ENCODE measurements at regions not wholly inside any gene's neighbourhood (a gene's known extent, or its start where the extent isn't known, plus 50 kb on each side); places are given as distances from the start of the nearest gene placed in this dataset.
A peak's percentile ranks its signal among the peaks of the same experiment; 100 is the strongest.

DNA sequence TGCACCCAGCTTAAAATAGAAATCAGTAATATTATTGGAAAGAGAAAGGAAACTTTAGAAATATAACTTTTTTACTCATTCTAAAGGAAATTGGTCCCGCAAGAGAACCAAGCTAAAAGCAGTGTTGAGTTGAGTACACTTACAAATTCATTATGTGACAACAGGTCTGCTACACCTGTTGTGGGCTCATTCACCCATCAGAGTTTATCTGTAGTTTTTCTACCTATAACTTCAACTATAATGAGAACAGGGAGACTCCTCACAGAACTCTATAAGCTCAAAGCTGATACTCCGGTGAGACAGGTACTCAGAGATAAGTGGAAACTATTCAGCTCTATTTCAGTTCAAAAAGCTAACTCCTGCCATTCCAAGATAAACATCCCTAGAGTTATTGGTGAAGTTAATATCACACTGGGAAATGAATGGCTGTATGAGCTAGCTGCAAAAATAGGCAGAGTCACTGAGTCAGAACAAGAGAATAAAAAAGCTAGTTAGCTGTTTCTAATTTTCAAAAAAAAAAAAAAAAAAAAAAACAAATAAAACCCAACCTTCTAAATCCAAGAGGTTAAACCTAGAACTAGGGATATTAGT is 121.3 kb downstream of the PPP1R3A start:
- DNase-seq, result no peak
- peaks cover 4% of the 10 kb centered on the region; the same call in 1 of the 2 replicates for H3K9me3 ChIP-seq (replicated peaks)
- no peaks in the 10 kb centered on the region for H3K36me3 ChIP-seq
- peaks cover 27% of the 10 kb centered on the region for H3K4me1 ChIP-seq
- no peak overlapping the region for H3K4me3 ChIP-seq
- peak overlapping the region; percentile 75 for H3K27ac ChIP-seq
- no peaks in the 10 kb centered on the region for H3K27me3 ChIP-seq

- peaks cover 4% of the 10 kb centered on the region; the same call in 1 of the 2 replicates for H3K9me3 ChIP-seq (replicated peaks)
- H3K4me1 ChIP-seq, result peaks cover 27% of the 10 kb centered on the region
- H3K27me3 ChIP-seq, result no peaks in the 10 kb centered on the region
- DNase-seq, result peak; percentile 53 to 88
- peak overlapping the region; percentile 75 for H3K27ac ChIP-seq
- no peaks in the 10 kb centered on the region for H3K36me3 ChIP-seq
- H3K4me3 ChIP-seq, result no peak overlapping the region
Observed at GRCh38 chr7:113796557-113796956, 122.3 kb downstream of the PPP1R3A start.

DNA sequence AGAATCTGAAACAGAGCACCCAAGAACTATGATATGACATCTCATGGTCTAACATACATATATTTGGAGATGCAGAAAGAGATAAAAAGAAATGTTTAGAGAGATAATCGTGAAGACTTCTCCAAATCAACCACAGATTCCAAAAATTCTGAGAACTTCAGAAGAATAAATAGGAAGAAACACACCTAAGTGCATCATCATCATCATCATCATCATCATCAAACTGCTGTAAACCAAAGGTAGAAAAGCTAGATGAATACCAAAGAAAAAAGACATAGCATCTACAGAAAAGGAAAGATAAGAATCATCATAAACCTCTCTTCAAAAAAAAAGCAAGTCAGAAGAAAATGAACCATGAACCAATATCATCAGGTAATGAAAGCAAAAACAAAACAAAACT is 124.2 kb downstream of the PPP1R3A start:
- Histone ChIP-seq H3K4me3 (no peak overlapping the region), H3K4me1 (peaks cover 27% of the 10 kb centered on the region), H3K27me3 (no peaks in the 10 kb centered on the region), H3K36me3 (no peaks in the 10 kb centered on the region), H3K27ac (no peak overlapping the region), H3K9me3 (replicated peaks) (peaks cover 4% of the 10 kb centered on the region; the same call in 1 of the 2 replicates)
- DNase-seq, result no peak

GRCh38 chr7:113793171-113793570 is 125.6 kb downstream of the PPP1R3A start:
- Histone ChIP-seq H3K4me1 (peaks cover 22% of the 10 kb centered on the region), H3K36me3 (no peaks in the 10 kb centered on the region), H3K27me3 (no peaks in the 10 kb centered on the region), H3K9me3 (replicated peaks) (peaks cover 4% of the 10 kb centered on the region; the same call in 1 of the 2 replicates), H3K4me3 (no peak overlapping the region), H3K27ac (no peak overlapping the region)
- no peak for DNase-seq

GRCh38 chr7:113790025-113790424 is 128.8 kb downstream of the PPP1R3A start:
- DNase-seq, result peak; percentile 30 to 48
- Histone ChIP-seq H3K27ac (no peak overlapping the region), H3K27me3 (no peaks in the 10 kb centered on the region), H3K4me3 (no peak overlapping the region), H3K9me3 (replicated peaks) (peaks cover 3% of the 10 kb centered on the region; the same call in 1 of the 2 replicates), H3K36me3 (no peaks in the 10 kb centered on the region), H3K4me1 (no peaks in the 10 kb centered on the region)

DNA sequence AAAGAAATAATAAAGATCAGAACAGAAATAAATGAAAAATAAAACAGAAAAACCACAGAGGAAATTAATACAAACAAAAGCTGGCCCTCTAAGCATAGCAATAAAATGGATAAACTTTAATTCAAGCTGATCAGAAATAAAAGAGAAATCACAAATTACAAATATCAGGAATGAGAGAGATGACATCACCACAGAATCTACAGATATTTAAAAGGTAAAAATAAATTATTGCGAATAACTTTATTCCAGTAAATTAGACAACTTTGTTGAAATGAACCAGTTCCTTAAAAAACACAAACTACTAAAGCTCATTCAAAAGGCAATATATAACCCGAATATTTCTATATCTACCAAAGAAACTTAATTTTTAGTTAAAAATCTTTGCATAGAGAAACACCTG is 131.7 kb downstream of the PPP1R3A start:
- Histone ChIP-seq H3K9me3 (replicated peaks) (peaks cover 6% of the 10 kb centered on the region; the same call in 1 of the 2 replicates), H3K27me3 (no peaks in the 10 kb centered on the region), H3K4me1 (no peaks in the 10 kb centered on the region), H3K4me3 (no peak overlapping the region), H3K27ac (no peak overlapping the region), H3K36me3 (no peaks in the 10 kb centered on the region)
- no peak for DNase-seq

DNA sequence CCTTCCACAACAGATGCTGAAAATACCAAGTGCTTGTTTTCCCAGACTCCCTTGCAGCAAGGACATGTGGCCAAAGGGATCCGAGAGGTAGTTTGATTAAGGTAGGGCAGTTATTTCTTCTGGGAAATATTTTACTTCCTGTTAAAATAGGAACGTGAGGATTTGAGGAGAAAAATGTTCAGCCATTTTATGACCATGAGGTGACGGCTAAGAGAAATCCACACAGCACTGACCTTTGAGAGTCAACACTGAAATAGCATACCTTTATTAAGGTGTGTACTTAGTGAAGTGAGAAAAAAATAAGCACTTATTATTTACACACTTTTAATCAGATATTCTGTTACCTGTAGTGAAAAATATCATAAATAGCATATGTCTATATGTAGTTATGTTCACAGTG is 133.9 kb downstream of the PPP1R3A start:
- Histone ChIP-seq H3K9me3 (replicated peaks) (peaks cover 6% of the 10 kb centered on the region; the same call in 1 of the 2 replicates), H3K4me3 (no peak overlapping the region), H3K36me3 (no peaks in the 10 kb centered on the region), H3K27me3 (no peaks in the 10 kb centered on the region), H3K4me1 (no peaks in the 10 kb centered on the region), H3K27ac (no peak overlapping the region)
- DNase-seq, result no peak

- no peaks in the 10 kb centered on the region for H3K36me3 ChIP-seq
- no peak overlapping the region for H3K4me3 ChIP-seq
- H3K27ac ChIP-seq, result no peak overlapping the region
- DNase-seq, result no peak
- peaks cover 6% of the 10 kb centered on the region; the same call in 1 of the 2 replicates for H3K9me3 ChIP-seq (replicated peaks)
- no peaks in the 10 kb centered on the region for H3K27me3 ChIP-seq
- no peaks in the 10 kb centered on the region for H3K4me1 ChIP-seq
Observed at GRCh38 chr7:113784316-113784715, 134.5 kb downstream of the PPP1R3A start.

GRCh38 chr7:113783403-113783802 is 135.4 kb downstream of the PPP1R3A start:
- no peak for DNase-seq
- Histone ChIP-seq H3K4me1 (no peaks in the 10 kb centered on the region), H3K9me3 (replicated peaks) (peaks cover 6% of the 10 kb centered on the region; the same call in 1 of the 2 replicates), H3K36me3 (no peaks in the 10 kb centered on the region), H3K4me3 (no peak overlapping the region), H3K27me3 (no peaks in the 10 kb centered on the region), H3K27ac (no peak overlapping the region)

DNA sequence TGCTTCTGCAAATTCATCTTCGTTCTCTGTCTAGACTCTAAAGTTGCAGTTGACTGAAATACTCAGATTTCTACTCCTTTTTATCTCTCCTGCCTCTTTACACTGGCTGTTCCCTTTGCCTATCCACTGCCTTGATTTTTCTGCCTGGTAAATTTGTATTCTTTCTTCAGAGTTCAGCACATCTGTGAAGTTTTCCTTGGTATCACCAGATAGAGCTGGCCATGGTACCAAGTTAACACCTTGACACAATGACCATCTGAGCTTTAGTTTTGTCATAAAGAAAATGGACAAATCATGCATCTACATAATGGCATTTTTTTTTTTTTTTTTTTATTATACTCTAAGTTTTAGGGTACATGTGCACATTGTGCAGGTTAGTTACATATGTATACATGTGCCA is 143.0 kb downstream of the PPP1R3A start:
- no peaks in the 10 kb centered on the region for H3K4me1 ChIP-seq
- H3K4me3 ChIP-seq, result no peak overlapping the region
- no peak overlapping the region for H3K27ac ChIP-seq
- H3K36me3 ChIP-seq, result no peaks in the 10 kb centered on the region
- H3K9me3 ChIP-seq (replicated peaks), result no peaks in the 10 kb centered on the region
- no peaks in the 10 kb centered on the region for H3K27me3 ChIP-seq
- DNase-seq, result no peak

- Histone ChIP-seq H3K4me1 (no peaks in the 10 kb centered on the region), H3K4me3 (no peak overlapping the region), H3K36me3 (no peaks in the 10 kb centered on the region)
Observed at GRCh38 chr7:113775401-113775800, 143.4 kb downstream of the PPP1R3A start.

DNA sequence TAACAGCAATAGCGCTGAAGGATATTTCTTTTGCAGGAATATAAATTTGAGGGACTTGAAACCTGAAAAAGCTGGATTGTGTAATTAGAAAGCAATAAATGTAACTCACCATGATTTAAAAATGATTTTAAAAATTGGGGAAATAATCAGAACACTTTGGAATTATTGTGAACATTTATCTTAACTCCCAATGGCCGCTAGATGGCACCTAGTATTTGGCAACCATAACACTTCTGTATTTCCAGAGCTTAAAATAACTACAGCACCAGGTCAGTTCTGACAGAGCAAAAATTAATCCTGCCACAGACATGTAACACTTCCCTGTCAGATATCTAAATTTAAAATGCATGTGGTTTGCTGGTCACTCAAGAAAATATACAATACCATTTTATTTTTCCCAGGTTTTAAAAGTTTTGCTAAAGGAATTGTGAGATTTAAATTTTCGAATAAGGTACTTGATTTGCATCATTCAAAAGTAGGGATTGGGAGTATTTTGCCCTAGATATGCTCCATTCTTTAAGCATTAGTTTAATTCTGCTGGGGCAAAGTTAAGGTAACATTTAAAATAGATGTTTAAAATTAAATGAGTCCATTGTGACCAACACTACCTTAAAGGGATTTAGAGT is 144.5 kb downstream of the PPP1R3A start:
- no peaks in the 10 kb centered on the region for H3K36me3 ChIP-seq
- H3K27me3 ChIP-seq, result no peaks in the 10 kb centered on the region
- DNase-seq, result peak; percentile 30 to 79
- no peak overlapping the region for H3K4me3 ChIP-seq
- H3K27ac ChIP-seq, result no peak overlapping the region
- H3K4me1 ChIP-seq, result no peaks in the 10 kb centered on the region
- H3K9me3 ChIP-seq (replicated peaks), result no peaks in the 10 kb centered on the region

More at GRCh38 chr7:113775401-113775800, 143.4 kb downstream of the PPP1R3A start:
- H3K27me3 ChIP-seq, result no peaks in the 10 kb centered on the region
- no peak overlapping the region for H3K27ac ChIP-seq
- DNase-seq, result no peak
- no peaks in the 10 kb centered on the region for H3K9me3 ChIP-seq (replicated peaks)

DNA sequence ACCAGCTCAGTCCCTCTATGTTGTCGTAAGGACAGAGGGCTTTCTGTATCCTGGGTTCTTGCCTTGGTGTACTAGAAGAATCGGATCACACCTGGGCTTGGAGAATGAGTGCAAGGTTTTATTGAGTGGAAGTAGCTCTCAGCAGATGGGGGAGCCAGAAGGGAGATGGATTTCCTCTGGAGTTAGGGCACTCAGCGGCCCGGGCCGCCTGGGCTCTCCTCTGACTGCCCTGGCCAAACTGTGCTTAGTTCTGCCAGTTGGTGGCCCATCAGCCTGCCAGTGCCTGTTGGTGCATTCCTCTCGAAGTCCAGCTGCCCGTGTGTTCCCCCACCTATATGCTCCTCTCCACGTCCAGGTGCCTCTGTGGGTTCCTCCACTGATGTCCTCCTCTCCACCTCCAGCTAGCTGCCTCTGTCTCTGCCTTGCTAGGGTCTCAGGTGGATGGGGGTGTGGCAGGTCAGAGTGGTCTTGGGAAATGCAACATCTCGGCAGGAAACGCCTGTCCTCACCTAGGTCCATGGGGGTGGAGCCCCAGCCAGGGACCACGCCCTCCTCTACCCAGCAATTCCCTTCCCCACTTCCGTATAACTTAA is 148.6 kb downstream of the PPP1R3A start:
- H3K27me3 ChIP-seq, result no peaks in the 10 kb centered on the region
- H3K9me3 ChIP-seq (replicated peaks), result no peaks in the 10 kb centered on the region
- DNase-seq, result no peak
- H3K27ac ChIP-seq, result no peak overlapping the region
- no peak overlapping the region for H3K4me3 ChIP-seq
- H3K36me3 ChIP-seq, result no peaks in the 10 kb centered on the region
- no peaks in the 10 kb centered on the region for H3K4me1 ChIP-seq

GRCh38 chr7:113768387-113768786 is 150.4 kb downstream of the PPP1R3A start:
- H3K27ac ChIP-seq, result no peak overlapping the region
- DNase-seq, result no peak

GRCh38 chr7:113764401-113765035 is 154.3 kb downstream of the PPP1R3A start:
- no peak overlapping the region for H3K4me3 ChIP-seq
- H3K27me3 ChIP-seq, result no peaks in the 10 kb centered on the region
- no peaks in the 10 kb centered on the region for H3K4me1 ChIP-seq
- no peak for DNase-seq
- no peaks in the 10 kb centered on the region for H3K36me3 ChIP-seq
- peaks cover 1% of the 10 kb centered on the region; the same call in 1 of the 2 replicates for H3K9me3 ChIP-seq (replicated peaks)
- no peak overlapping the region for H3K27ac ChIP-seq

More at GRCh38 chr7:113768387-113768786, 150.4 kb downstream of the PPP1R3A start:
- H3K4me3 ChIP-seq, result no peak overlapping the region
- no peaks in the 10 kb centered on the region for H3K36me3 ChIP-seq
- H3K27me3 ChIP-seq, result no peaks in the 10 kb centered on the region
- no peaks in the 10 kb centered on the region for H3K9me3 ChIP-seq (replicated peaks)
- H3K4me1 ChIP-seq, result no peaks in the 10 kb centered on the region

All from SJCRH30 (cell line).